Vagina (tissue), 2 donors: ENCODE measurements at regions not wholly inside any gene's neighbourhood (a gene's known extent, or its start where the extent isn't known, plus 50 kb on each side); places are given as distances from the start of the nearest gene placed in this dataset.

Source experiments
- DNase-seq, 2 donors: peaks; one replicate each; pipeline ENCODE4 v3.0.0-alpha.2; 2017; ENCODE audit errors: extremely low spot score in 2 of 2
- H3K27ac ChIP-seq: fragments of 200-600 bp; sonication (generic); one replicate; pipeline ENCODE4 v1.5.1; 2019
- H3K27me3 ChIP-seq: fragments of 200-600 bp; sonication (generic); one replicate; pipeline ENCODE4 v1.5.1; 2019
- H3K36me3 ChIP-seq, 2 donors: fragments of 200-600 bp; sonication (generic); one replicate each; pipeline ENCODE4 v1.5.1; 2017 to 2019
- H3K4me1 ChIP-seq: fragments of 200-600 bp; sonication (generic); one replicate; pipeline ENCODE4 v1.5.1; 2019
- H3K4me3 ChIP-seq, 2 donors: fragments of 200-600 bp; sonication (generic); 1 replicate in 1 of 2; 2 replicates in 1 of 2; pipeline ENCODE4 v1.5.1; 2016 to 2019
- H3K9me3 ChIP-seq: fragments of 200-600 bp; sonication (generic); one replicate; pipeline ENCODE4 v1.5.1; 2019
- CTCF ChIP-seq, 3 experiments: fragments of 450-650 bp in 2 of 3; fragments of 200-600 bp in 1 of 3; sonication (generic) in 1 of 3; IDR thresholded peaks; one replicate each; pipeline ENCODE4 v1.5.1; 2017 to 2019; ENCODE audit warnings: antibody characterized with exemption in 3 of 3, mild to moderate bottlenecking in 2 of 3, moderate library complexity in 2 of 3
- POLR2A ChIP-seq, 2 donors: fragments of 450-650 bp; IDR thresholded peaks; one replicate each; pipeline ENCODE4 v1.6.1; 2017; ENCODE audit warnings: antibody characterized with exemption in 2 of 2, mild to moderate bottlenecking in 2 of 2, moderate library complexity in 2 of 2
- POLR2AphosphoS5 ChIP-seq, 2 donors: sonication (generic); formaldehyde crosslinking; IDR thresholded peaks; one replicate each; pipeline ENCODE4 v1.9.0; 2017; ENCODE audit warnings: antibody characterized with exemption in 2 of 2, mild to moderate bottlenecking in 2 of 2, low read depth in 1 of 2; ENCODE audit not compliant: insufficient read depth in 1 of 2
- intact Hi-C: fragments of 100-400 bp; cut with DNase I; formaldehyde crosslinking; loops from one replicate; pipeline ENCODE4 v1.15.1; 2023

DNA sequence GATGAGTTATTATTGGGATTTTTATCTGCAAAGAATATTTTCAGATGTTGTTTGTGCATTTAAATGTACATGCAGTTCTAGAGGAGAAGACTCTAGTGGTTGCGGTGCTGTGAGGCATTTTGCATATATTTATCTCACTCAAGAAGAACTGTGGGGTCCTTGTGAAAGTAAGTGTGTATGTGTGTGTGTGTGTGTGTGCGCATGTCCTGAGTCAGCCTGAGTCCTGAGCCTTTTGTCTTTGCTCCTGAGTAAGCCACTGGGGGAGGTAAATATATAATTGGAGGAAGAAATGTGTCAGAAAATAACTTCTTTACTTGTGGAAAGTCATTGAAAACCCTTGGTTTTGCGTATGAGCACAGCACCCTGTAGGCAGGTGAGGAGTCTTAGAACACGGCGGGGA, 55.6 kb upstream of the CD34 start:
- H3K4me3 ChIP-seq, result no peak overlapping the region
- no peaks in the 10 kb centered on the region for H3K27me3 ChIP-seq
- H3K27ac ChIP-seq, result no peak overlapping the region
- DNase-seq, result no peak
- H3K9me3 ChIP-seq, result no peaks in the 10 kb centered on the region
- no peak for TF ChIP-seq CTCF (IDR thresholded peaks at IDR 0.05)
- no peak for TF ChIP-seq POLR2AphosphoS5 (IDR thresholded peaks at IDR 0.05; ENCODE audit: insufficient read depth in 1 of 2, low read depth in 1 of 2)
- H3K36me3 ChIP-seq, result no peaks in the 10 kb centered on the region
- intact Hi-C loops, result no loop called here
- H3K4me1 ChIP-seq, result peaks cover 27% of the 10 kb centered on the region

DNA sequence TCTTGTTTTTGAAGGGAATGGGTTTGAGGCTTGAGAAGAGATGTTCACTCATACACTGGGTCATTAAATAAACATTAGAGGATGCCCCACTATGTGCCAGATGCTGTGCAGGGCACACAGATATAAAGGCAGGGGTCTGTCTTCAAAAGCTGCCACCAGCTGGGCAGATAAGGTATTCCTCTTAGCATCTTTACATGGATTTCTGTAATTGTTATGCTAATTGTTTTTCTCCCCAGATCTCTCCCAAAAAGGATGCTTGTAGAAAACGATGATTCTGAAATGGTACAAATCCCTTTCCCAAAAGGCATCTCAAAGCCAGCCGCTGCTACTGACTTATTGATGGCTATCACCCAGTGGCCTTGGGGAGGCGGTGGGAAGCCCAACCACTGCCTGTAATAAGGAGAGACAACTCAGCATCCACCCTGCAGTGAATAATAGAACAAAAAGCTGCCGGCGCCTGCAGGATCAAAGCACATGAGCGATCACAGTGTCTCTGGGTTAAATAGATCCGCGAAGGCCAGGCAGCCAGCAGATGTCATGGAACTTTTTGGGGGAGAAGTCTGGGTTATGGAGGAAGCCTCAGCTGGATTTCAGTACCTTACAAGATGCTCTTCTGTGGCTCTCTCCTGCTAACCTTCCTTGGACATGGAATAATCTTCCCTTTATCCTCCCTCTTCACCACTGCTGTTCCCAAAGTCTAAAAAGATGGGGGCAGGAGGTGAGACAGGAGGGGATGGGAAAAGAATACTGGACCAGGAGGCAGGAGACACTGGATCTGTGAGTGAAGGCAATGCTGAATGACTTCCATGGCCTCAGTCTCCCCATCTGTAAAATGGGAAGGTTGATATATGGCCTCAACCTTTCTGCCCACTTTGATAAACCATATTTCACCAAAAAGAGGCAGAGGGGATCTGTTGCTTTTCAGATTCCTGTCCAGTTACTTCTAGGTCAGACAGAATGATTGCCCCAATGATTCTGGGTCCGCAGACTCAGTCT, 54.8 kb upstream of the CD34 start:
- no peak for DNase-seq
- intact Hi-C loops, result no loop called here
- H3K9me3 ChIP-seq, result no peaks in the 10 kb centered on the region

DNA sequence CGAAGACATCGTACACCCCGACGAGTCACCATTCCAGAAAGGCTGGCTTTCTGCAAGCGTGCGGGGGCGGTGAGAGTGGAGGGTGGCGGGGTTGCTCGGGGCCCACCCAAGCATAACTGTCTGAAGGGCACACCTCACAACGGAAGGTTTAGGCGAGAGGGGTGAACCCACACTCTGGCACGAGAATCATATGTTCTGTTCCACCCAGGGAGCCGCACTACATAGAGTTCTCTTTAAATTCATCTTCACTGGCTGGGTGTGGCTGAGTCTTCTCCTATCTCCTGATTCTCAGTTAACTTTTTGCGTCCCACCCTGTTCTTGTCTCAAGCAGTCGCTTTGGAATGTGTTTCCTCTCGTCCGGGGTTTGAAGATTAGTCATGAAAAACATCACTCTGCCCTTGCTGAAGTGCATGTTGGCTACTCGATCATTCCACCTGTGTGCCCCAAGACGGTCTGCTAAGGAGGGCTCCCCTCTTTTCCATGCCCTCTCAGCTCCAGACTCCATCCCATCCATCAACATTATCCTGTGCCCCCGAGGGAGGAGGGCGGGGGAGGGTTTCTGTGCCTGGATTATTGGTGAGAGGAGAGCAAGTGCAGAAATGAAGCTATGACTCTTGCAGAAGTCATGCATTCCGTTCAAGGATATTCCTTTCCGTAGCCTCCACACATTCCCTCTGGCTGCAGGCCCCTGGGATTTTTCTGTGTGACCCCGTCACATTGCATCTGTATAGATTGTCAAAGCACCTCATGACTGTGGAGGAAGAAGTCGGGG, 53.5 kb upstream of the CD34 start:
- TF ChIP-seq POLR2A (IDR thresholded peaks at IDR 0.05), result no peak
- no peak for TF ChIP-seq CTCF (IDR thresholded peaks at IDR 0.05)
- TF ChIP-seq POLR2AphosphoS5 (IDR thresholded peaks at IDR 0.05; ENCODE audit: insufficient read depth in 1 of 2, low read depth in 1 of 2), result no peak
- peak in 1 of 2 donors; percentile 91 for DNase-seq
- peak overlapping the region; percentile 95 for H3K27ac ChIP-seq
- H3K36me3 ChIP-seq, result no peaks in the 10 kb centered on the region
- no peaks in the 10 kb centered on the region for H3K9me3 ChIP-seq
- peaks cover 38% of the 10 kb centered on the region for H3K4me1 ChIP-seq
- H3K4me3 ChIP-seq, result peak overlapping the region; percentile 59 to 69
- H3K27me3 ChIP-seq, result no peaks in the 10 kb centered on the region
- intact Hi-C loops, result loop anchor here (5.0 kb wide), 3 partner anchors 62 to 137 kb away; no protein-coding TSS in a partner anchor

More for the DNA sequence above, 54.8 kb upstream of the CD34 start:
- H3K4me1 ChIP-seq, result peaks cover 27% of the 10 kb centered on the region
- TF ChIP-seq CTCF (IDR thresholded peaks at IDR 0.05) (no peak), POLR2AphosphoS5 (IDR thresholded peaks at IDR 0.05; ENCODE audit: insufficient read depth in 1 of 2, low read depth in 1 of 2) (no peak), POLR2A (IDR thresholded peaks at IDR 0.05) (no peak)
- H3K27me3 ChIP-seq, result no peaks in the 10 kb centered on the region
- H3K27ac ChIP-seq, result peak overlapping the region; percentile 37
- H3K4me3 ChIP-seq, result no peak overlapping the region
- H3K36me3 ChIP-seq, result no peaks in the 10 kb centered on the region

GRCh38 chr1:207963427-207964194, 52.7 kb upstream of the CD34 start:
- Histone ChIP-seq H3K4me1 (peaks cover 46% of the 10 kb centered on the region), H3K36me3 (no peaks in the 10 kb centered on the region)

More at GRCh38 chr1:207963427-207964194, 52.7 kb upstream of the CD34 start:
- peak; percentile 94 to 96 for DNase-seq
- Histone ChIP-seq H3K27ac (peak overlapping the region; percentile 95), H3K4me3 (peak overlapping the region; percentile 59 to 69), H3K27me3 (no peaks in the 10 kb centered on the region), H3K9me3 (no peaks in the 10 kb centered on the region)
- intact Hi-C loops, result loop anchor here (5.0 kb wide), 3 partner anchors 61 to 136 kb away; no protein-coding TSS in a partner anchor
- TF ChIP-seq POLR2A (IDR thresholded peaks at IDR 0.05) (peak in 1 of 2 donors; percentile 83), POLR2AphosphoS5 (IDR thresholded peaks at IDR 0.05; ENCODE audit: insufficient read depth in 1 of 2, low read depth in 1 of 2) (peak; percentile 74 to 94), CTCF (IDR thresholded peaks at IDR 0.05) (peak; percentile 98 to 100 (median 99))
